MCF 10A (cell line): ENCODE measurements at regions not wholly inside any gene's neighbourhood (a gene's known extent, or its start where the extent isn't known, plus 50 kb on each side); places are given as distances from the start of the nearest gene placed in this dataset.

Experiments
- BruUV-seq: library from RNA; stranded (reverse); fragments of 400-500 nt; replicated peaks from 2 replicates; lab custom pipeline; 2021; lab: Mats Ljungman, UMichigan
- CTCF ChIA-PET: fragments of 300-600 bp; sonication (Branson Sonifier 250); formaldehyde crosslinking; extraction: SDS; loops from one replicate; lab custom pipeline; 2021; ENCODE audit warnings: antibody characterized with exemption, inconsistent platforms; lab: Yijun Ruan, JAX
- POLR2A ChIA-PET: fragments of 300-600, 350-650 bp; sonication (Branson Sonifier 250); formaldehyde crosslinking; extraction: SDS; loops from one replicate; lab custom pipeline; 2020; ENCODE audit warnings: antibody characterized with exemption, inconsistent platforms; lab: Yijun Ruan, JAX
- DNase-seq: peaks from one replicate; pipeline ENCODE4 v3.0.0-alpha.2; 2018; ENCODE audit not compliant: unreplicated experiment
- H3K27ac Mint-ChIP-seq: one replicate; pipeline ENCODE4 v1.8.0; 2022; ENCODE audit warnings: mild to moderate bottlenecking, low read depth, mixed read lengths; ENCODE audit not compliant: unreplicated experiment
- H3K27me3 Mint-ChIP-seq: one replicate; pipeline ENCODE4 v1.8.0; 2022; ENCODE audit warnings: mixed read lengths; ENCODE audit not compliant: insufficient read depth, unreplicated experiment
- H3K36me3 Mint-ChIP-seq: one replicate; pipeline ENCODE4 v1.8.0; 2022; ENCODE audit warnings: mild to moderate bottlenecking, moderate library complexity, mixed read lengths; ENCODE audit not compliant: insufficient read depth, unreplicated experiment
- H3K4me1 Mint-ChIP-seq: one replicate; pipeline ENCODE4 v1.8.0; 2022; ENCODE audit warnings: mixed read lengths; ENCODE audit not compliant: insufficient read depth, unreplicated experiment
- H3K4me3 Mint-ChIP-seq: one replicate; pipeline ENCODE4 v1.8.0; 2022; ENCODE audit warnings: mild to moderate bottlenecking, moderate library complexity, mixed read lengths; ENCODE audit not compliant: unreplicated experiment
- H3K9me3 Mint-ChIP-seq: one replicate; pipeline ENCODE4 v1.8.0; 2022; ENCODE audit warnings: mixed read lengths; ENCODE audit not compliant: unreplicated experiment
- intact Hi-C: fragments of 100-400 bp; cut with micrococcal nuclease; formaldehyde crosslinking; loops from 2 replicates; pipeline ENCODE4 v1.14.1; 2022
- TF ChIP-seq, protein P1 (sequence below): fragments of 200-600 bp; IDR thresholded peaks from one replicate; pipeline ENCODE4 v1.8.0; 2022; ENCODE audit warnings: antibody characterized with exemption, mild to moderate bottlenecking; ENCODE audit not compliant: unreplicated experiment

DNA sequence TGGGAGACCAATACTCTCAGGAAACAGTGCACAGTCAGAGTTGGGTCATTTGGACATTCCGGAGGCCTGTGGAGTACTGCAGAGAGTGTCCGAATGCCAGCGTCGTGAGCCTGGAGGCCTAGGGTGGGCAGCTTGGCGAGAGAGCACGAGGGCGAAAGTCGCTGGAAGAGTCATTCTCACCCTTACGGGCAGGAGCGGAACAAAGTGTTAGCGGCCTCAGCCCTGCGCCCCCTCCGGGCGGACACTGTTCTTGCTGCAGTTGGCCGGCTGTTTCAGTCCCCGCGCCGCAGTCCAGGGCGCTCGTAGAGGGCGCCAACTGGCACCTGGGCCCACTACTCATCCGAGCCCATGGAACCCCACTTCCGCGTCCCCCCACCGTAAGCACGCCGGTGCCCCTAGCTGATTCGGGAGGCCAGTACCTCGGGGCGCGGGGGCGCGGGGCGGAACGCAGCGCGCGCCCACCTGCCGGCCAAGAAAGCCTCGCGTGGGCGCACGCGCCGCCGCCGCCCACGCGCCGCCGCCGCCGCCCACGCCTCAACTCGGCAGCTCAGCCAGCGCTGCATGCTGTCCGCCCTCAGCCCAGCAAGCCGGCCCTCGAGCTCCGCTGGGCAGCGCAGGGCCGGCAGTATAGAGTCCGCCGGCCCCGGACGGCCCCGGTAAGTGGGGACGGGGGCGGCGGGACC, 99.7 kb upstream of the CCL21 start:
- Mint-ChIP-seq H3K4me3 (no peak overlapping the region), H3K4me1 (no peaks in the 10 kb centered on the region), H3K9me3 (peaks cover 11% of the 10 kb centered on the region), H3K27ac (no peak overlapping the region), H3K27me3 (peaks cover 55% of the 10 kb centered on the region), H3K36me3 (no peaks in the 10 kb centered on the region)
- DNase-seq: no peak
- intact Hi-C loops: no loop called here
- TF ChIP-seq, protein P1, sequence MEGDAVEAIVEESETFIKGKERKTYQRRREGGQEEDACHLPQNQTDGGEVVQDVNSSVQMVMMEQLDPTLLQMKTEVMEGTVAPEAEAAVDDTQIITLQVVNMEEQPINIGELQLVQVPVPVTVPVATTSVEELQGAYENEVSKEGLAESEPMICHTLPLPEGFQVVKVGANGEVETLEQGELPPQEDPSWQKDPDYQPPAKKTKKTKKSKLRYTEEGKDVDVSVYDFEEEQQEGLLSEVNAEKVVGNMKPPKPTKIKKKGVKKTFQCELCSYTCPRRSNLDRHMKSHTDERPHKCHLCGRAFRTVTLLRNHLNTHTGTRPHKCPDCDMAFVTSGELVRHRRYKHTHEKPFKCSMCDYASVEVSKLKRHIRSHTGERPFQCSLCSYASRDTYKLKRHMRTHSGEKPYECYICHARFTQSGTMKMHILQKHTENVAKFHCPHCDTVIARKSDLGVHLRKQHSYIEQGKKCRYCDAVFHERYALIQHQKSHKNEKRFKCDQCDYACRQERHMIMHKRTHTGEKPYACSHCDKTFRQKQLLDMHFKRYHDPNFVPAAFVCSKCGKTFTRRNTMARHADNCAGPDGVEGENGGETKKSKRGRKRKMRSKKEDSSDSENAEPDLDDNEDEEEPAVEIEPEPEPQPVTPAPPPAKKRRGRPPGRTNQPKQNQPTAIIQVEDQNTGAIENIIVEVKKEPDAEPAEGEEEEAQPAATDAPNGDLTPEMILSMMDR: no peak
- CTCF ChIA-PET: interaction anchor here (0.7 kb wide), 1 partner anchor 15 kb away, joined by 5 read pairs; no protein-coding TSS in a partner anchor
- BruUV-seq: no TSS peak
- POLR2A ChIA-PET: no interaction called here

- BruUV-seq: no TSS peak
- H3K4me3 Mint-ChIP-seq: no peak overlapping the region
- ChIA-PET POLR2A (no interaction called here), CTCF (no interaction called here)
- H3K36me3 Mint-ChIP-seq: no peaks in the 10 kb centered on the region
- H3K27me3 Mint-ChIP-seq: peaks cover 73% of the 10 kb centered on the region
- intact Hi-C loops: no loop called here
- H3K9me3 Mint-ChIP-seq: peaks cover 11% of the 10 kb centered on the region
- H3K4me1 Mint-ChIP-seq: no peaks in the 10 kb centered on the region
- no peak for DNase-seq
- H3K27ac Mint-ChIP-seq: no peak overlapping the region
- TF ChIP-seq, protein P1: no peak
These were observed 93.0 kb upstream of the CCL21 start for GRCh38 chr9:34802916-34803315.

- BruUV-seq: no TSS peak
- no peaks in the 10 kb centered on the region for H3K36me3 Mint-ChIP-seq
- no peak for DNase-seq
- peaks cover 83% of the 10 kb centered on the region for H3K27me3 Mint-ChIP-seq
- no peaks in the 10 kb centered on the region for H3K9me3 Mint-ChIP-seq
- ChIA-PET CTCF (no interaction called here), POLR2A (no interaction called here)
- no peak overlapping the region for H3K4me3 Mint-ChIP-seq
- TF ChIP-seq, protein P1: no peak
- no peak overlapping the region for H3K27ac Mint-ChIP-seq
- H3K4me1 Mint-ChIP-seq: no peaks in the 10 kb centered on the region
- intact Hi-C loops: no loop called here
These were observed 87.4 kb upstream of the CCL21 start for GRCh38 chr9:34797367-34797766.

- intact Hi-C loops: no loop called here
- H3K36me3 Mint-ChIP-seq: no peaks in the 10 kb centered on the region
- no peak overlapping the region for H3K4me3 Mint-ChIP-seq
- no peak overlapping the region for H3K27ac Mint-ChIP-seq
- BruUV-seq: no TSS peak
- no peaks in the 10 kb centered on the region for H3K4me1 Mint-ChIP-seq
- CTCF ChIA-PET: interaction anchor here (0.7 kb wide), 2 partner anchors 852 to 1393 kb away, joined by 3 read pairs; no protein-coding TSS in a partner anchor
- H3K9me3 Mint-ChIP-seq: no peaks in the 10 kb centered on the region
- peak; percentile 26 for DNase-seq
- H3K27me3 Mint-ChIP-seq: peaks cover 83% of the 10 kb centered on the region
- POLR2A ChIA-PET: interaction anchor here (0.6 to 0.7 kb wide), 2 partner anchors 7 to 52 kb away, joined by 3 to 5 read pairs; no protein-coding TSS in a partner anchor
- TF ChIP-seq, protein P1: no peak
These were observed 87.0 kb upstream of the CCL21 start for GRCh38 chr9:34796924-34797323.
